SU-DHL-6 (cell line): ENCODE measurements at regions not wholly inside any gene's neighbourhood (a gene's known extent, or its start where the extent isn't known, plus 50 kb on each side); places are given as distances from the start of the nearest gene placed in this dataset.

ENCODE experiments used
- EZH2phosphoT487 ChIP-seq: fragments of 200-600 bp; sonication (generic), shearing (Covaris generic); conservative IDR thresholded peaks from 2 replicates; pipeline ENCODE4 v1.6.1; 2018; ENCODE audit warnings: mild to moderate bottlenecking, antibody characterized with exemption, low read length, moderate library complexity, mixed read lengths
- TF ChIP-seq, protein P1 (sequence below): fragments of 200-600 bp; sonication (generic); IDR thresholded peaks from one replicate; pipeline ENCODE4 v1.5.1; 2017; ENCODE audit warnings: antibody characterized with exemption, mild to moderate bottlenecking, low read length, moderate library complexity; ENCODE audit not compliant: insufficient read depth, poor library complexity, severe bottlenecking

DNA sequence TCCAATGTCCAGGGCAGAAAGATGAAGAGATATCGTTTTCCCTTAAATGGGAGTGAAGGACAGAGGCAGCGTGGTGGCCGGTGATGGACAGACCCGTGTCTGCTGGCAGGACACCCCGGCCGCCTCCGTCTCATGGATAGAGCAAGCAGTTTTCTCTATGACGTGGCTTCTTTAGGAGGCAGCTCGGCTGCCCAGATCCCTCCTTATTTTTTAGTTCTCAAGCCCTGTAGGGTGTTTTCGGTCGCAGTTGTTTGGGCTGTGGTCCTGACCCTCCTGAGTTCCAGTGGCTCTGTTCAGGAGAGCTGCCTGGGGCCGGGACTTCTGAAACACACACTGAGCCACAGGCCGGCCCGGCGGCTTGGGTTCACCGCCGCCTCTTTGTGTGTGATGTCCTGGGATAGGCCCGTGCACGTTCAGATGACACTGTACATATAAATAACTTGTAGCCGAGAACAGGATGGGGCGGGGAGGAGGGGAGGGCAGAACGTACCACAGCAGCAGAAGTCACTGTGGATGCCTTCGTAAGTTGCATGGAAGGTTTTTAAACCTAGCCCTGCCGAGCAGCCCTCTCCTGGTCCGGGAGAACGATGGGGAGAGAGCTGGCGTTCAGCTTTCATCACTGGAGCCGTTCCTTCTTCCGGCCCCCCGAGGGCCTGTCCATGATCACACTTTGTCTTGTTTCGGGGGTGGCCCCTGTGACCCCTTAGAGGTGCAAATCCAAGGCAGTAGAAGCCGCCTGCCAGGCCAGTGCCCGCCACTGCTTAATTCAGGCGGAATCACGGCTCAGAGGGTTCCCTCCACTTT is 65.2 kb downstream of the SIK1 start:
- TF ChIP-seq, protein P1, sequence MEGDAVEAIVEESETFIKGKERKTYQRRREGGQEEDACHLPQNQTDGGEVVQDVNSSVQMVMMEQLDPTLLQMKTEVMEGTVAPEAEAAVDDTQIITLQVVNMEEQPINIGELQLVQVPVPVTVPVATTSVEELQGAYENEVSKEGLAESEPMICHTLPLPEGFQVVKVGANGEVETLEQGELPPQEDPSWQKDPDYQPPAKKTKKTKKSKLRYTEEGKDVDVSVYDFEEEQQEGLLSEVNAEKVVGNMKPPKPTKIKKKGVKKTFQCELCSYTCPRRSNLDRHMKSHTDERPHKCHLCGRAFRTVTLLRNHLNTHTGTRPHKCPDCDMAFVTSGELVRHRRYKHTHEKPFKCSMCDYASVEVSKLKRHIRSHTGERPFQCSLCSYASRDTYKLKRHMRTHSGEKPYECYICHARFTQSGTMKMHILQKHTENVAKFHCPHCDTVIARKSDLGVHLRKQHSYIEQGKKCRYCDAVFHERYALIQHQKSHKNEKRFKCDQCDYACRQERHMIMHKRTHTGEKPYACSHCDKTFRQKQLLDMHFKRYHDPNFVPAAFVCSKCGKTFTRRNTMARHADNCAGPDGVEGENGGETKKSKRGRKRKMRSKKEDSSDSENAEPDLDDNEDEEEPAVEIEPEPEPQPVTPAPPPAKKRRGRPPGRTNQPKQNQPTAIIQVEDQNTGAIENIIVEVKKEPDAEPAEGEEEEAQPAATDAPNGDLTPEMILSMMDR: no peak
- TF ChIP-seq EZH2phosphoT487: no peak
